ENCODE measurements at regions not wholly inside any gene's neighbourhood (a gene's known extent, or its start where the extent isn't known, plus 50 kb on each side); places are given as distances from the start of the nearest gene placed in this dataset.

GRCh38 chr13:60654415-60654814 lies 257.4 kb downstream of the TDRD3 start (continued):
- TF ChIP-seq TAF1 (IDR thresholded peaks at IDR 0.05; ENCODE audit: borderline replicate concordance, low read depth, low read length) (no peak), POLR2AphosphoS5 (IDR thresholded peaks at IDR 0.05; ENCODE audit: low read depth, low read length) (no peak), CHD2 (IDR thresholded peaks at IDR 0.05; ENCODE audit: low read length, partially characterized antibody) (no peak)
- TF ChIP-seq, protein P1, sequence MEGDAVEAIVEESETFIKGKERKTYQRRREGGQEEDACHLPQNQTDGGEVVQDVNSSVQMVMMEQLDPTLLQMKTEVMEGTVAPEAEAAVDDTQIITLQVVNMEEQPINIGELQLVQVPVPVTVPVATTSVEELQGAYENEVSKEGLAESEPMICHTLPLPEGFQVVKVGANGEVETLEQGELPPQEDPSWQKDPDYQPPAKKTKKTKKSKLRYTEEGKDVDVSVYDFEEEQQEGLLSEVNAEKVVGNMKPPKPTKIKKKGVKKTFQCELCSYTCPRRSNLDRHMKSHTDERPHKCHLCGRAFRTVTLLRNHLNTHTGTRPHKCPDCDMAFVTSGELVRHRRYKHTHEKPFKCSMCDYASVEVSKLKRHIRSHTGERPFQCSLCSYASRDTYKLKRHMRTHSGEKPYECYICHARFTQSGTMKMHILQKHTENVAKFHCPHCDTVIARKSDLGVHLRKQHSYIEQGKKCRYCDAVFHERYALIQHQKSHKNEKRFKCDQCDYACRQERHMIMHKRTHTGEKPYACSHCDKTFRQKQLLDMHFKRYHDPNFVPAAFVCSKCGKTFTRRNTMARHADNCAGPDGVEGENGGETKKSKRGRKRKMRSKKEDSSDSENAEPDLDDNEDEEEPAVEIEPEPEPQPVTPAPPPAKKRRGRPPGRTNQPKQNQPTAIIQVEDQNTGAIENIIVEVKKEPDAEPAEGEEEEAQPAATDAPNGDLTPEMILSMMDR (IDR thresholded peaks at IDR 0.05): peak; percentile 34

DNA sequence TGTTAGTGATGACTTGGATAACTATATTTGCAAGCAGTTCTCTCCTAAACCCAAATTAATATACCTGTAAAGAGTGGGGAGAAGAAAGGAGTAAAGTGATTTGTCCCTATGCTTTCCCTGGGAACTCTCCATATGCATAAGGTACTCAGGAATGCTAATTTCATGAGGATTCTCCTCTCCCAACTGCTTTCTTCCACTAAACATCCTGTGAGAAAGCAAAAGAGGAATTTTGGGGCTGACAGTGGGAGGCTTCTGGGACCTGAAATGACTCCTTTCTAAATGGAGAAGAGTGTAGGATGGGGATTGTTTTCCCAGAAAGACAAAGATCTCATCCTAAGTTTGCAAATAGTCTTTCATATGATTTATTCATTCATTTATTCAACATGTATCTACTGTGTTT lies 250.5 kb downstream of the TDRD3 start:
- H3F3A ChIP-seq (replicated peaks; ENCODE audit: insufficient read depth): no peaks in the 10 kb centered on the region
- no peaks in the 10 kb centered on the region; a peak in 1 of 4 replicates for H3K4me1 ChIP-seq (ENCODE audit: control insufficient read depth in 1 of 2, insufficient read depth in 2 of 2, low read depth in 1 of 2, low read length in 1 of 2)
- POLR2A ChIA-PET: no interaction called here
- no peak overlapping the region for H3K27ac ChIP-seq (ENCODE audit: low read depth in 2 of 2, low read length in 1 of 2)
- no peak overlapping the region for H3K4me2 ChIP-seq
- H3K9me3 ChIP-seq: no peaks in the 10 kb centered on the region
- no peaks in the 10 kb centered on the region for H3K27me3 ChIP-seq (ENCODE audit: insufficient read depth)
- no peak for TF ChIP-seq EP300 (IDR thresholded peaks at IDR 0.05; ENCODE audit: borderline replicate concordance in 1 of 2, low read depth in 1 of 2, low read length in 1 of 2)
- no peak for TF ChIP-seq POLR2AphosphoS5 (IDR thresholded peaks at IDR 0.05; ENCODE audit: low read depth, low read length)
- TF ChIP-seq, protein P2, sequence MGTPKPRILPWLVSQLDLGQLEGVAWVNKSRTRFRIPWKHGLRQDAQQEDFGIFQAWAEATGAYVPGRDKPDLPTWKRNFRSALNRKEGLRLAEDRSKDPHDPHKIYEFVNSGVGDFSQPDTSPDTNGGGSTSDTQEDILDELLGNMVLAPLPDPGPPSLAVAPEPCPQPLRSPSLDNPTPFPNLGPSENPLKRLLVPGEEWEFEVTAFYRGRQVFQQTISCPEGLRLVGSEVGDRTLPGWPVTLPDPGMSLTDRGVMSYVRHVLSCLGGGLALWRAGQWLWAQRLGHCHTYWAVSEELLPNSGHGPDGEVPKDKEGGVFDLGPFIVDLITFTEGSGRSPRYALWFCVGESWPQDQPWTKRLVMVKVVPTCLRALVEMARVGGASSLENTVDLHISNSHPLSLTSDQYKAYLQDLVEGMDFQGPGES (IDR thresholded peaks at IDR 0.05; ENCODE audit: low read depth, low read length): no peak
- no peak overlapping the region for H3K9ac ChIP-seq
- DNase-seq: no peak
- no peak overlapping the region for H2AFZ ChIP-seq (ENCODE audit: low read depth)
- no peaks in the 10 kb centered on the region for H3K36me3 ChIP-seq (replicated peaks in 1 of 2; ENCODE audit: control insufficient read depth in 1 of 2, insufficient read depth in 2 of 2, low read length in 1 of 2)
- H4K20me1 ChIP-seq (ENCODE audit: insufficient read depth): no peaks in the 10 kb centered on the region
- H3K79me2 ChIP-seq (ENCODE audit: insufficient read depth): no peaks in the 10 kb centered on the region
- H3K9me2 ChIP-seq: no peaks in the 10 kb centered on the region
- H3K4me3 ChIP-seq (ENCODE audit: low read depth in 2 of 2, low read length in 1 of 2): no peak overlapping the region
- CTCF ChIA-PET: no interaction called here

GRCh38 chr13:60646620-60647019 lies 249.6 kb downstream of the TDRD3 start:
- no peak overlapping the region for H3K9ac ChIP-seq
- no peak overlapping the region for H3K4me3 ChIP-seq (ENCODE audit: low read depth in 2 of 2, low read length in 1 of 2)
- no peaks in the 10 kb centered on the region for H3K79me2 ChIP-seq (ENCODE audit: insufficient read depth)
- H3K4me1 ChIP-seq (ENCODE audit: control insufficient read depth in 1 of 2, insufficient read depth in 2 of 2, low read depth in 1 of 2, low read length in 1 of 2): no peaks in the 10 kb centered on the region; a peak in 1 of 4 replicates
- H3K9me2 ChIP-seq: no peaks in the 10 kb centered on the region
- ChIA-PET POLR2A (no interaction called here), CTCF (interaction anchor here (1.3 to 1.8 kb wide), 2 partner anchors 20 to 1308 kb away, joined by 4 to 5 read pairs; no protein-coding TSS in a partner anchor)
- H3K4me2 ChIP-seq: no peak overlapping the region
- H3K27me3 ChIP-seq (ENCODE audit: insufficient read depth): no peaks in the 10 kb centered on the region
- 36% methylated on average over 3 of the region's 3 CpGs for WGBS (ENCODE audit: low lambda C conversion rate)
- no peak overlapping the region for H3K27ac ChIP-seq (ENCODE audit: low read depth in 2 of 2, low read length in 1 of 2)
- no peak overlapping the region for H2AFZ ChIP-seq (ENCODE audit: low read depth)
- no peaks in the 10 kb centered on the region for H3K9me3 ChIP-seq
- no peak for DNase-seq
- H3F3A ChIP-seq (replicated peaks; ENCODE audit: insufficient read depth): no peaks in the 10 kb centered on the region
- TF ChIP-seq FOXM1 (IDR thresholded peaks at IDR 0.05; ENCODE audit: low read depth) (no peak), ZBTB33 (IDR thresholded peaks at IDR 0.05; ENCODE audit: borderline replicate concordance, low read depth) (no peak), ELF1 (IDR thresholded peaks at IDR 0.05) (no peak), CHD2 (IDR thresholded peaks at IDR 0.05; ENCODE audit: low read length, partially characterized antibody) (no peak), RCOR1 (IDR thresholded peaks at IDR 0.05; ENCODE audit: low read length) (no peak), REST (IDR thresholded peaks at IDR 0.05; ENCODE audit: low read depth, low read length) (no peak), EP300 (IDR thresholded peaks at IDR 0.05; ENCODE audit: borderline replicate concordance in 1 of 2, low read depth in 1 of 2, low read length in 1 of 2) (no peak), SIN3A (IDR thresholded peaks at IDR 0.05; ENCODE audit: borderline replicate concordance, low read depth, low read length) (no peak)
- no peaks in the 10 kb centered on the region for H4K20me1 ChIP-seq (ENCODE audit: insufficient read depth)
- H3K36me3 ChIP-seq (replicated peaks in 1 of 2; ENCODE audit: control insufficient read depth in 1 of 2, insufficient read depth in 2 of 2, low read length in 1 of 2): no peaks in the 10 kb centered on the region

All from SK-N-SH (cell line).